C4-2B (cell line): ENCODE measurements at regions not wholly inside any gene's neighbourhood (a gene's known extent, or its start where the extent isn't known, plus 50 kb on each side); places are given as distances from the start of the nearest gene placed in this dataset.

Source experiments
- CTCF ChIP-seq: fragments of 450-650 bp; conservative IDR thresholded peaks from 2 replicates; pipeline ENCODE4 v1.5.1; 2017; ENCODE audit warnings: mild to moderate bottlenecking
- ZFX ChIP-seq: fragments of 450-650 bp; IDR thresholded peaks from 2 replicates; pipeline ENCODE4 v1.6.1; 2017

- no peak for TF ChIP-seq CTCF
- TF ChIP-seq ZFX: no peak
Observed at GRCh38 chr1:199124351-199124750, 485.5 kb downstream of the PTPRC start.
